DND-41 (cell line): ENCODE measurements at regions not wholly inside any gene's neighbourhood (a gene's known extent, or its start where the extent isn't known, plus 50 kb on each side); places are given as distances from the start of the nearest gene placed in this dataset.

Experiments
- EZH2 ChIP-seq: IDR thresholded peaks from 3 replicates; pipeline ENCODE4 v1.6.1; 2012; ENCODE audit warnings: borderline replicate concordance, low read depth, mild to moderate bottlenecking, moderate library complexity, low read length, inconsistent platforms; ENCODE audit not compliant: severe bottlenecking
- TF ChIP-seq, protein P1 (sequence below): IDR thresholded peaks from 2 replicates; pipeline ENCODE4 v1.5.1; 2012; ENCODE audit warnings: borderline replicate concordance, low read length, moderate library complexity, mild to moderate bottlenecking; ENCODE audit not compliant: poor library complexity, severe bottlenecking; ENCODE audit errors: extremely low read depth

DNA sequence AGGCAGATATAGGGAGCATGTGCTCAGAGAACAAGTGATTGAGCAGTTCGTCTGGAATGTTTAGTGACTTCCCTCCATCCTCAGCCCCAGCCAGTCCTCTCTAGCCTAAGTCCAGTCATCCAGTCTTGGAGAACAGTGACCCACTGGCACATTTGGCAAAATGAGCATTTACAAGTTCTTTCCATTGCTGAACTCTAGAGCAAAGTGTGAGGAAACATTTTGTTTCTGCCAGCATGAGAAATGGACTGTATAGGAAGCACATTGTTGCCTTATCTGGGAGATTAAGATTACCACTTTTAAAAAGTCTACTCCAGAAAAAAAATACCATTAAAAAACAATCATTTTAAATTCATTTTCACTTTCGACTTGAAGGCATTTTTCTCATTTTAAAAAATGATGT is 353.6 kb downstream of the SHQ1 start:
- TF ChIP-seq, protein P1, sequence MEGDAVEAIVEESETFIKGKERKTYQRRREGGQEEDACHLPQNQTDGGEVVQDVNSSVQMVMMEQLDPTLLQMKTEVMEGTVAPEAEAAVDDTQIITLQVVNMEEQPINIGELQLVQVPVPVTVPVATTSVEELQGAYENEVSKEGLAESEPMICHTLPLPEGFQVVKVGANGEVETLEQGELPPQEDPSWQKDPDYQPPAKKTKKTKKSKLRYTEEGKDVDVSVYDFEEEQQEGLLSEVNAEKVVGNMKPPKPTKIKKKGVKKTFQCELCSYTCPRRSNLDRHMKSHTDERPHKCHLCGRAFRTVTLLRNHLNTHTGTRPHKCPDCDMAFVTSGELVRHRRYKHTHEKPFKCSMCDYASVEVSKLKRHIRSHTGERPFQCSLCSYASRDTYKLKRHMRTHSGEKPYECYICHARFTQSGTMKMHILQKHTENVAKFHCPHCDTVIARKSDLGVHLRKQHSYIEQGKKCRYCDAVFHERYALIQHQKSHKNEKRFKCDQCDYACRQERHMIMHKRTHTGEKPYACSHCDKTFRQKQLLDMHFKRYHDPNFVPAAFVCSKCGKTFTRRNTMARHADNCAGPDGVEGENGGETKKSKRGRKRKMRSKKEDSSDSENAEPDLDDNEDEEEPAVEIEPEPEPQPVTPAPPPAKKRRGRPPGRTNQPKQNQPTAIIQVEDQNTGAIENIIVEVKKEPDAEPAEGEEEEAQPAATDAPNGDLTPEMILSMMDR = no peak
- TF ChIP-seq EZH2 = no peak
